ENCODE measurements at regions not wholly inside any gene's neighbourhood (a gene's known extent, or its start where the extent isn't known, plus 50 kb on each side); places are given as distances from the start of the nearest gene placed in this dataset.
"Not testable (repeated sequence)": the region's sequence is repeated elsewhere in the genome, so short reads cannot be mapped to it uniquely, and the experiment has no call there.

GRCh38 chr3:164927728-164928127 lies 150.6 kb downstream of the SI start:
- no peak for DNase-seq (ENCODE audit: low spot score)

- no peak for DNase-seq (ENCODE audit: low spot score)
These were observed 159.4 kb downstream of the SI start for GRCh38 chr3:164918905-164919304.

- DNase-seq (ENCODE audit: low spot score): no peak
These were observed 165.4 kb downstream of the SI start for GRCh38 chr3:164912916-164913315.

GRCh38 chr3:164903820-164904451 lies 174.4 kb downstream of the SI start:
- no peak for DNase-seq (ENCODE audit: low spot score)

- DNase-seq (ENCODE audit: low spot score): no peak
These were observed 181.0 kb downstream of the SI start for GRCh38 chr3:164897342-164897741.

- DNase-seq (ENCODE audit: low spot score): no peak
These were observed 188.2 kb downstream of the SI start for GRCh38 chr3:164890061-164890460.

GRCh38 chr3:164883171-164883570 lies 195.1 kb downstream of the SI start:
- DNase-seq (ENCODE audit: low spot score): no peak

GRCh38 chr3:164879201-164879600 lies 199.1 kb downstream of the SI start:
- DNase-seq (ENCODE audit: low spot score): peak; percentile 50

GRCh38 chr3:164864454-164864853 lies 213.8 kb downstream of the SI start:
- DNase-seq (ENCODE audit: low spot score): no peak

- no peak for DNase-seq (ENCODE audit: low spot score)
These were observed 225.4 kb downstream of the SI start for GRCh38 chr3:164852866-164853265.

- DNase-seq (ENCODE audit: low spot score): no peak
These were observed 226.4 kb downstream of the SI start for GRCh38 chr3:164851905-164852304.

- DNase-seq (ENCODE audit: low spot score): no peak
These were observed 227.1 kb downstream of the SI start for GRCh38 chr3:164851204-164851603.

GRCh38 chr3:164848923-164849322 lies 229.4 kb downstream of the SI start:
- no peak for DNase-seq (ENCODE audit: low spot score)

GRCh38 chr3:164845739-164846138 lies 232.6 kb downstream of the SI start:
- DNase-seq (ENCODE audit: low spot score): no peak

- no peak for DNase-seq (ENCODE audit: low spot score)
These were observed 246.1 kb downstream of the SI start for GRCh38 chr3:164832216-164832615.

GRCh38 chr3:164818318-164818717 lies 260.0 kb downstream of the SI start:
- DNase-seq (ENCODE audit: low spot score): no peak

GRCh38 chr3:164814106-164814505 lies 264.2 kb downstream of the SI start:
- no peak for DNase-seq (ENCODE audit: low spot score)

- DNase-seq (ENCODE audit: low spot score): no peak
These were observed 266.3 kb downstream of the SI start for GRCh38 chr3:164812042-164812441.

GRCh38 chr3:164806188-164806587 lies 272.1 kb downstream of the SI start:
- no peak for DNase-seq (ENCODE audit: low spot score)

- no peak for DNase-seq (ENCODE audit: low spot score)
These were observed 284.2 kb downstream of the SI start for GRCh38 chr3:164794099-164794498.

GRCh38 chr3:164791263-164791662 lies 287.0 kb downstream of the SI start:
- DNase-seq (ENCODE audit: low spot score): no peak

GRCh38 chr3:164784407-164784806 lies 293.9 kb downstream of the SI start:
- DNase-seq (ENCODE audit: low spot score): not testable (repeated sequence)

GRCh38 chr3:164781755-164782154 lies 296.5 kb downstream of the SI start:
- DNase-seq (ENCODE audit: low spot score): no peak

- no peak for DNase-seq (ENCODE audit: low spot score)
These were observed 298.5 kb downstream of the SI start for GRCh38 chr3:164779816-164780215.

- peak; percentile 4 for DNase-seq (ENCODE audit: low spot score)
These were observed 325.5 kb downstream of the SI start for GRCh38 chr3:164752812-164753211.

Measured in Ammon's horn (tissue), 1 donor.